ENCODE measurements at regions not wholly inside any gene's neighbourhood (a gene's known extent, or its start where the extent isn't known, plus 50 kb on each side); places are given as distances from the start of the nearest gene placed in this dataset.

DNA sequence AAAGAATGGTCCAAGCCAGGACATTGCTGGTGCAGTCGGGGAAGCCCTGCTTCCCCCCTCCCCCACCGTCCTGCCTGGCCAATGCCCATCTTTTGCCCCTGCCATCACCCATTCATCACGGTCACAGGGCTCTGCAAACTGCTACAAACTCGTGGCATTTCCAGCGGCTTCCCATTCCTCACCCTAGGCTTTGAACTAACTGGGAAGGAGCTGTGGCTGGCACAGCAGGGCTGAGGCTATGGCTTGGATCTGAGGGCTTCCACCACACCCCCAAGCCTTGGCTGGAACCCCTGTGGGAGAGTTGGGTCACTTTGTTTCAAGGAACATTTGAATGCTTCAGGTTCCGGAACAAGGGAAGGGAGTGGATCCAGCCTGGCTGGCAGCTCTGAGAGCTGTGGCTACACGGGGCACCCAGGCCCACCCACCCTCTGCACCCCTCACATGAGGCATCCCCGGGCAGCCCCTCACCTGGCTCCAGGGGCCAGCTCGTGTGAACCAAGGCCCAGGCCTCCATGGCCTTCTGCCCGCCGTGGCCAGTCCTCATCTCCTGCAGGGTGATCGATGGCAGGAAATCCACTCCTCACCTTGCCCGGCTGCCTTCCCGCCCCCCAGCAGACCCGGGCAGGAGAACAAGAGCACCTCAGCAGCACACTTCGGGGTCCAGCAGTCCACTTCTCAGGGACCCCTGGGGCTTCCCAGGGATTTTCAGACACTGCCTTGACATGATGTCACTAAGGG is 58.8 kb upstream of the OTOS start:
- Histone ChIP-seq H3K4me2 (ENCODE audit: low read depth, low read length) (no peak overlapping the region), H3K27ac (ENCODE audit: insufficient read depth, low read length) (no peak overlapping the region), H3K14ac (replicated peaks; ENCODE audit: low read depth, low read length) (no peak overlapping the region), H3K4me1 (ENCODE audit: control insufficient read depth, insufficient read depth, low read length) (no peaks in the 10 kb centered on the region; the same call in 1 of the 2 replicates), H3K79me1 (ENCODE audit: low read depth in 1 of 2, low read length in 2 of 2) (no peaks in the 10 kb centered on the region), H4K20me1 (ENCODE audit: insufficient read depth, low read length) (no peaks in the 10 kb centered on the region), H3K36me3 (ENCODE audit: control insufficient read depth, insufficient read depth, low read length) (no peaks in the 10 kb centered on the region), H3K18ac (ENCODE audit: low read depth, low read length) (no peak overlapping the region), H2BK5ac (ENCODE audit: low read depth, low read length, poor library complexity, severe bottlenecking) (no peak overlapping the region), H3K23ac (ENCODE audit: low read depth, low read length) (no peak overlapping the region), H3K4ac (ENCODE audit: low read depth, low read length) (no peak overlapping the region), H3K56ac (ENCODE audit: extremely low read depth, insufficient read depth, low read length) (no peak overlapping the region), H4K5ac (ENCODE audit: low read depth, low read length) (no peak overlapping the region), H2BK120ac (ENCODE audit: low read depth, low read length) (no peak overlapping the region), H2AK5ac (ENCODE audit: low read depth, low read length) (no peak overlapping the region), H2BK20ac (ENCODE audit: low read depth, low read length) (no peak overlapping the region), H2AFZ (replicated peaks; ENCODE audit: low read length, poor library complexity) (no peak overlapping the region), H3K9ac (ENCODE audit: low read depth, low read length) (no peak overlapping the region), H3K4me3 (ENCODE audit: insufficient read depth, low read depth, low read length) (no peak overlapping the region), H3K27me3 (ENCODE audit: control insufficient read depth, insufficient read depth, low read length) (peaks cover 37% of the 10 kb centered on the region), H4K8ac (ENCODE audit: low read depth in 2 of 2, low read length in 2 of 2) (no peak overlapping the region), H3K9me3 (ENCODE audit: control insufficient read depth, insufficient read depth, low read length) (no peaks in the 10 kb centered on the region; the same call in 1 of the 2 replicates), H2BK15ac (ENCODE audit: low read depth, low read length) (no peak overlapping the region), H3K9me1 (ENCODE audit: insufficient read depth, low read length) (no peaks in the 10 kb centered on the region), H2AK9ac (replicated peaks; ENCODE audit: low read depth, low read length, poor library complexity) (no peak overlapping the region), H4K91ac (ENCODE audit: insufficient read depth, low read depth, low read length) (no peak overlapping the region)
- ChIA-PET CTCF (no interaction called here), POLR2A (ENCODE audit: unreplicated experiment) (no interaction called here)
- dilution Hi-C loops (cut with HindIII; ENCODE audit: low sequenced_read_pairs, unreplicated experiment), result no loop called here
- WGBS, 2 experiments (ENCODE audit: extremely low coverage in 2 of 2, insufficient read length in 1 of 2), result 53% methylated on average over 3 of the region's 16 CpGs; no CpG with 5 or more reads in 1 of the 2 experiments
- in situ Hi-C loops (cut with MboI; ENCODE audit: low sequenced_read_pairs), result no loop called here
- no peak for ATAC-seq (ENCODE audit: low read depth)
- TF ChIP-seq, protein P1, sequence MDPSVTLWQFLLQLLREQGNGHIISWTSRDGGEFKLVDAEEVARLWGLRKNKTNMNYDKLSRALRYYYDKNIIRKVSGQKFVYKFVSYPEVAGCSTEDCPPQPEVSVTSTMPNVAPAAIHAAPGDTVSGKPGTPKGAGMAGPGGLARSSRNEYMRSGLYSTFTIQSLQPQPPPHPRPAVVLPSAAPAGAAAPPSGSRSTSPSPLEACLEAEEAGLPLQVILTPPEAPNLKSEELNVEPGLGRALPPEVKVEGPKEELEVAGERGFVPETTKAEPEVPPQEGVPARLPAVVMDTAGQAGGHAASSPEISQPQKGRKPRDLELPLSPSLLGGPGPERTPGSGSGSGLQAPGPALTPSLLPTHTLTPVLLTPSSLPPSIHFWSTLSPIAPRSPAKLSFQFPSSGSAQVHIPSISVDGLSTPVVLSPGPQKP (IDR thresholded peaks at IDR 0.05; ENCODE audit: borderline replicate concordance, low read depth, low read length), result no peak
- TF ChIP-seq, protein P2, sequence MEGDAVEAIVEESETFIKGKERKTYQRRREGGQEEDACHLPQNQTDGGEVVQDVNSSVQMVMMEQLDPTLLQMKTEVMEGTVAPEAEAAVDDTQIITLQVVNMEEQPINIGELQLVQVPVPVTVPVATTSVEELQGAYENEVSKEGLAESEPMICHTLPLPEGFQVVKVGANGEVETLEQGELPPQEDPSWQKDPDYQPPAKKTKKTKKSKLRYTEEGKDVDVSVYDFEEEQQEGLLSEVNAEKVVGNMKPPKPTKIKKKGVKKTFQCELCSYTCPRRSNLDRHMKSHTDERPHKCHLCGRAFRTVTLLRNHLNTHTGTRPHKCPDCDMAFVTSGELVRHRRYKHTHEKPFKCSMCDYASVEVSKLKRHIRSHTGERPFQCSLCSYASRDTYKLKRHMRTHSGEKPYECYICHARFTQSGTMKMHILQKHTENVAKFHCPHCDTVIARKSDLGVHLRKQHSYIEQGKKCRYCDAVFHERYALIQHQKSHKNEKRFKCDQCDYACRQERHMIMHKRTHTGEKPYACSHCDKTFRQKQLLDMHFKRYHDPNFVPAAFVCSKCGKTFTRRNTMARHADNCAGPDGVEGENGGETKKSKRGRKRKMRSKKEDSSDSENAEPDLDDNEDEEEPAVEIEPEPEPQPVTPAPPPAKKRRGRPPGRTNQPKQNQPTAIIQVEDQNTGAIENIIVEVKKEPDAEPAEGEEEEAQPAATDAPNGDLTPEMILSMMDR (conservative IDR thresholded peaks at IDR 0.05; ENCODE audit: low read depth, low read length), result no peak
- TF ChIP-seq RCOR1 (IDR thresholded peaks at IDR 0.05; ENCODE audit: insufficient replicate concordance, low read length) (no peak), CEBPB (IDR thresholded peaks at IDR 0.05; ENCODE audit: low read depth, low read length) (no peak), NFE2L2 (IDR thresholded peaks at IDR 0.05; ENCODE audit: low read depth, low read length) (no peak), FOS (IDR thresholded peaks at IDR 0.05; ENCODE audit: low read depth, low read length) (no peak), BHLHE40 (IDR thresholded peaks at IDR 0.05; ENCODE audit: low read depth, low read length) (no peak), RFX5 (IDR thresholded peaks at IDR 0.05; ENCODE audit: low read depth, low read length) (no peak)
- TF ChIP-seq, protein P3, sequence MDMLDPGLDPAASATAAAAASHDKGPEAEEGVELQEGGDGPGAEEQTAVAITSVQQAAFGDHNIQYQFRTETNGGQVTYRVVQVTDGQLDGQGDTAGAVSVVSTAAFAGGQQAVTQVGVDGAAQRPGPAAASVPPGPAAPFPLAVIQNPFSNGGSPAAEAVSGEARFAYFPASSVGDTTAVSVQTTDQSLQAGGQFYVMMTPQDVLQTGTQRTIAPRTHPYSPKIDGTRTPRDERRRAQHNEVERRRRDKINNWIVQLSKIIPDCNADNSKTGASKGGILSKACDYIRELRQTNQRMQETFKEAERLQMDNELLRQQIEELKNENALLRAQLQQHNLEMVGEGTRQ (IDR thresholded peaks at IDR 0.05; ENCODE audit: low read depth, low read length), result no peak
- no peak for DNase-seq
- intact Hi-C loops (cut with micrococcal nuclease), result no loop called here
- BruUV-seq (replicated peaks), result no TSS peak

Data from IMR-90 (cell line).